GM12891 (cell line): ENCODE measurements at regions not wholly inside any gene's neighbourhood (a gene's known extent, or its start where the extent isn't known, plus 50 kb on each side); places are given as distances from the start of the nearest gene placed in this dataset.

ENCODE experiments used
- POLR2A ChIP-seq: IDR thresholded peaks from 2 replicates; pipeline ENCODE4 v1.6.1; 2011; ENCODE audit warnings: low read depth, low read length, control low read depth
- POLR2AphosphoS5 ChIP-seq: IDR thresholded peaks from 2 replicates; pipeline ENCODE4 v1.6.1; 2011; ENCODE audit warnings: low read depth, low read length, control low read depth
- SPI1 ChIP-seq: IDR thresholded peaks from 2 replicates; pipeline ENCODE4 v1.6.1; 2011; ENCODE audit warnings: low read depth, low read length, control low read depth

- TF ChIP-seq POLR2AphosphoS5 (no peak), POLR2A (no peak), SPI1 (no peak)
Observed at GRCh38 chr7:115816318-115816974, 214.1 kb downstream of the TFEC start.
